H7 (cell line): ENCODE measurements at regions not wholly inside any gene's neighbourhood (a gene's known extent, or its start where the extent isn't known, plus 50 kb on each side); places are given as distances from the start of the nearest gene placed in this dataset.

Experiments used
- DNase-seq: peaks from one replicate; pipeline ENCODE4 v3.0.0; 2012
- H3K27me3 ChIP-seq: 2 replicates; pipeline ENCODE4 v1.6.0; 2011; ENCODE audit warnings: mild to moderate bottlenecking, low read length; ENCODE audit not compliant: control insufficient read depth, insufficient read depth
- H3K36me3 ChIP-seq: replicated peaks from 2 replicates; pipeline ENCODE4 v1.5.1; 2011; ENCODE audit warnings: low read length; ENCODE audit not compliant: control insufficient read depth, insufficient read depth
- H3K4me3 ChIP-seq: 2 replicates; pipeline ENCODE4 v1.5.1; 2011; ENCODE audit warnings: low read depth, mild to moderate bottlenecking, control low read depth, low read length, moderate library complexity; ENCODE audit not compliant: insufficient read depth

DNA sequence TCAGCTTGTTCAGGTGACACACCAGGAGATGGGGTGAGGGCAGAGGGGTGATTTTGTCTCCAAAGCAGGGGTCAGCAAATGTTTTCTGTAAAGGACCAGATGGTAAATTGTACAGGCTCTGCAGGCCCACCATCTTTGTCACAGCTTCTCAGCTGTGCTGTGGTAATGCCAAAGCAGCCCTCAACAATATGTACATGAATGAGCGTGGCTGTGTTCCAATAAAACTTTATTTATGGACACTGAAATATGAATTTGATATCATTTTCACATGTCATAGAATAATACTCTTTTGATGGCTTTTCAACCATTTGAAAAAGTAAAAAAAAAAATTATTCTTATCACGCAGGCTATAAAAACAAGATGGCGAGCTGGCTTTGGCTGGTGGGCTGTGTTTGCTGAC, 206.4 kb upstream of the RPL38 start:
- Histone ChIP-seq H3K27me3 (no peaks in the 10 kb centered on the region), H3K4me3 (no peak overlapping the region), H3K36me3 (no peaks in the 10 kb centered on the region)
- no peak for DNase-seq

DNA sequence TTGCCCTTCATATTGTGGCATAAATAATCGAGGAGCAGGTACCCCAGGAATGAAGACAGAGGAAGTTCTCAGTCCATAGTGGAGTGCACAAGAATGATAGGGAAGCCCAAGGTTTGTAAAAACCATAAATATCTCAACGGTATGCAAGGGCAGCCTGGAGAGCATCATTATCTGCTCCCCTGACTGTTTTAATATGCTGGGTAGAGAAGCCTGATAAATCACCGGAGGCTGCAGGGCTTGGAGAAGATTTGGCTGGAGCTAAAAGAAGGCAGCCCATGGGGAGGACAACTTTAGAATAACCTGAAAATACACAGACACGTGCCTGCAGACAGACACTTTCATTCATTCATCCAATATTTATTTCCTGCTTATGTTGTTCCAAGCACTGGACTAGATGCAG, 205.2 kb upstream of the RPL38 start:
- DNase-seq = no peak
- Histone ChIP-seq H3K27me3 (no peaks in the 10 kb centered on the region), H3K36me3 (no peaks in the 10 kb centered on the region), H3K4me3 (no peak overlapping the region)

DNA sequence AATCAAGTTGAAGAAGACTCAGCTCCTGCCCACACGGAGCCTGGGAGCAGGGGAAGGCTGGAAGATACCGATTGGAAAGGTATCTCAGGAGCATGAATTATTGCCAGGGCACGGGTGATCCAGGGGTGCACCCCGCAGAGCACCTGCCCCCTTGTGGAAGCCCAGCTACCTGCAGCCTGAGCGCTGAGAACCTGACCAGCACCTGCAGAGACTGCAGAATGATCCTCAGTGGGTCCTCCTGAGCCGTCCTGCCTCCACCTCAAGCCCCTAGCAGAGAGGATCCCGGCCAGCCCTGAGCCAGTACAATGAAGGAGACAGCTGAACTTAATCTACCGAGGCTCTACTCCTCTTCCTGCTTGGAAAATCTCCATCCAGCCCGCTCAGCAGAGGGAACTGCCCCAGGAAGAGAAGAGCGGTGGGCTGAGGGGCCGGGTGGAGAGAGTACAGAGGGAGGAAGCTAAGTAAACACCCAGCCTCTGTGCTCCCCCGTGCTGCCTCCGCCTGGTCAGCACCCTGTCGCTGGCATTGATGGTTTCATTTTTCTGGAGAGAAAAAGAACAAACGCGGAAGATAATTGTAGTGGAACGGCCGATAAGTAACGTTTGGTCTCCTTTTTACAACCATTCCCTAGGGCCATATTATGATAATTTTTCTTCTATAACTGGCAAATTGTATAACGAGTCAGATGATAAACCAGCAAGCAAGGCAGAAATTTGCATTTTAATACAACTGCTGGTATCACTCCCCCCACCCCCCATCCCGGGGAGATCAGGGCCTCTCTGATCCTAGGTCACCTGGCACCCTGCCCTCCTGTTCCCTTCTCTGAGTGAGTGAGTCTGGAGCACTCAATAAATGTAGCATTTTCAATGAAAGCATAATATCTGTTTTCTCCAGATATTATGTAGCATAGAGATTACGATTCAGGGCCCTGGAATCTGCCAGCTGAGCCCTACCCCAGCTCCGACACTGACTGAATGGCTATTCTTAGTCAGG, 204.5 kb upstream of the RPL38 start:
- Histone ChIP-seq H3K36me3 (no peaks in the 10 kb centered on the region), H3K27me3 (peaks cover under 1% of the 10 kb centered on the region; the same call in 1 of the 2 replicates), H3K4me3 (no peak overlapping the region)
- peak; percentile 91 for DNase-seq

DNA sequence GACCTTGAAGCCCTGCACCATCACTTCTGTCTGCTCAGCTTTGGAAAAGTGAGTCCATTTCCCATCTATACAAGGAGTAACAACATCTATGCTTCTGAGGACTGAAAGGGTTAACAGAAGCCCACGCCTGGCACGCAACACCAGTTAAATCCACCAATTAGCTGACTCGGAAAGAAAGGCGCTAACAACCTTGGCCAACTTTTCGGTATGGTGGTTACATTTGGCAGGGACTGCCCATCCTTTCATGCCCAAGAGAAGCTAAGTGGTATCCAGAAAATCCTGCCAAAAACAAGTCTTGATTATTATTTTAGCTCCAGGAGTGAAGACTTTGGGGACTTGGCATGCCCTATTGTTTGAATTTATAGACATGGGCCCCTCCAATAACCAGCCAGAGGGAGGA, 202.3 kb upstream of the RPL38 start:
- DNase-seq = no peak
- Histone ChIP-seq H3K27me3 (peaks cover 2% of the 10 kb centered on the region; the same call in 1 of the 2 replicates), H3K36me3 (no peaks in the 10 kb centered on the region), H3K4me3 (no peak overlapping the region)

DNA sequence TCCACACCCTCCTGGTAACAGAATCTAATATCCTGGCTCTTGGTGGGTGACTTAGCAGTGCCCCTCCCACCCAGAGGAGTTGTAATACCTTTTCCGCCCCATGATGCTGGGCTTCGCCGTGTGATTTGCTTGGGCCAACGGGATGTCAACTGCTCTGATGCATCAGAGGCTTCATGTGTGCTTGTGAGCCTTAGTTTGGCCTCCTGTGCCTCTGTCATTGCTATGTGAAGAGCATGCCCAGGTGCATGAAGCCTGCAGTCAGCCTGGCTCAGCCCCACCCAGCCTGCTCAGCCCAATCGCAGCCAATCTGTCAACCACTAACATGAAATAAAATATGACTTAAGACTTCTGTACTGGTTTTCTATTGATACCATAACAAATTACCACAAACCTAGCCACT, 201.2 kb upstream of the RPL38 start:
- no peak for DNase-seq
- Histone ChIP-seq H3K27me3 (peaks cover 2% of the 10 kb centered on the region; the same call in 1 of the 2 replicates), H3K4me3 (no peak overlapping the region), H3K36me3 (no peaks in the 10 kb centered on the region)

DNA sequence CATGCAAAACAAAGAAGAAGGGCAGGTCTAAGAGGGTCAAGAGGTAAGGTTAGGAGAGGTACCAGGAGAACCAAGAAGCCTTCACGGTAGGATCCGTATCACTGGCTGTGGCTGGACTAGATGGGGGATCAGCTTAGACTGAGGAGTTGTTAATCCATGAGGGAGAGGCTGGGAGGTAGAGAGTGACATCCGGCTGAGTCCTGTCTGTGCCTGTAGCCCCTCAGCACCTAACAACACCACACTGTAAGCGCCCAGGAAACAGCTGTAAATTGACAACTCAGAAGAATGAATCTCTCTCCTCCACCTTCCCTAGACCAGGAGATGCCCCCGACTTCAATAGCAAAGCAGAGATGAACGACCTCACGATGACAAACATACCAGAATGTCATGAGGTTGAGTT, 199.4 kb upstream of the RPL38 start:
- H3K36me3 ChIP-seq = no peaks in the 10 kb centered on the region
- no peak overlapping the region for H3K4me3 ChIP-seq
- H3K27me3 ChIP-seq = peaks cover 2% of the 10 kb centered on the region; the same call in 1 of the 2 replicates
- no peak for DNase-seq

DNA sequence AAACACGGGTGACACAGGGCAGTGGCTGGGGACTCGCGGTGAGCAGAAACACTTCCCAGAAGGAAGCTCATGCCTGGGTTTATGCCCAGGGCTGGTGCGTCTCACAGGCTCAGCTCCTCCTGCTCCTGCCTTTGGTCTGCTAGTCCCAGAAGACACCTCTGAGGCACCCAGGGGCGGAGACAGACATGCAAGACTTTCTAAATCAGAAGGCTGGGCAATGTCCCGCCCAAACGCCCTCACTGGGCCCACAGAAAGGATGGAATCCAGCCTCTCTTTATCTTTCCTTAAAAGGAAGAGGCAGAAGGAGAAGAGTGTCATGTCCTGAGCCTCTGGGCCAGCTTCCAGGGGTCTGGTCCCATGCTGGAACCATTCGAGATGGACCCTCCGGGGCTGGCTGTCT, 197.7 kb upstream of the RPL38 start:
- peaks cover 2% of the 10 kb centered on the region; the same call in 1 of the 2 replicates for H3K27me3 ChIP-seq
- no peaks in the 10 kb centered on the region for H3K36me3 ChIP-seq
- no peak overlapping the region for H3K4me3 ChIP-seq
- no peak for DNase-seq

DNA sequence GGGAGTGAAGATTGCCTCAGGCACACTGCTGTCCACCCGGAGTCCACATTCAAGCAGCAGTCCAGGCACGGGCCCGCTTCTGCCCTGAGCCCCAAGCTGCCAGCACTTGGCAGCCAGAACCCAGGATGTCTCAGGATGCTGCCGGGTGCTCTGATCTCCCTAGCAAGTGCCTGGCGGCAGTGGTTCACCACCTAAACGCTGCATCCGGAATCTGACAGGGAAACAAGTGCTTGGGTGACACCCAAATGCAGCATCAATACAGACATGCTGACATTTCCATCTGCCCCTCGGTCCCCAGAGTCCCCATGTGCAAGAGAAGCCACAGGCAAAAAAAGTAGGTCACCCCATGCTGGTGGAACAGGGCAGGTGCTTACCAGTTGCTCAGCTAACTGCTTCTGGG, 197.1 kb upstream of the RPL38 start:
- Histone ChIP-seq H3K4me3 (no peak overlapping the region), H3K27me3 (peaks cover 2% of the 10 kb centered on the region; the same call in 1 of the 2 replicates), H3K36me3 (no peaks in the 10 kb centered on the region)
- DNase-seq = no peak

DNA sequence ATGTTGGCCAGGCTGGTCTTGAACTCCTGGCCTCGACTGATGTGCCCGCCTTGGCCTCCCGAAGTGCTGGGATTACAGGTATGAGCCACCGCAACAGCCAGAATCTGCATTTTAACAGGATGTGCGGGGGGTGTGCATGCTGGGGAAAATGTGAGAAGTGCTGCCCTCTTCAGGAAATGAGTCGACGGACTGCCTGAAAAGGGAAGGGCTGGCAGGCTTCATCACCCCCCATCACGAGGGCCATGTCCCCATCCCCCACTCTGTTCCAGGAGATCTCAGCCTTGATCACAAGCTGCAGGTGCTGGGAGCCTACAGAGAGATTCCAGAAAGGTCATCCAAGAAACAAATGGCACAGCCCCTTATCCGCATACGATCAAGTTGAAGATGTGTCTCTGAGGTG, 195.3 kb upstream of the RPL38 start:
- peaks cover 2% of the 10 kb centered on the region; the same call in 1 of the 2 replicates for H3K27me3 ChIP-seq
- H3K36me3 ChIP-seq = no peaks in the 10 kb centered on the region
- no peak overlapping the region for H3K4me3 ChIP-seq
- DNase-seq = peak; percentile 91

DNA sequence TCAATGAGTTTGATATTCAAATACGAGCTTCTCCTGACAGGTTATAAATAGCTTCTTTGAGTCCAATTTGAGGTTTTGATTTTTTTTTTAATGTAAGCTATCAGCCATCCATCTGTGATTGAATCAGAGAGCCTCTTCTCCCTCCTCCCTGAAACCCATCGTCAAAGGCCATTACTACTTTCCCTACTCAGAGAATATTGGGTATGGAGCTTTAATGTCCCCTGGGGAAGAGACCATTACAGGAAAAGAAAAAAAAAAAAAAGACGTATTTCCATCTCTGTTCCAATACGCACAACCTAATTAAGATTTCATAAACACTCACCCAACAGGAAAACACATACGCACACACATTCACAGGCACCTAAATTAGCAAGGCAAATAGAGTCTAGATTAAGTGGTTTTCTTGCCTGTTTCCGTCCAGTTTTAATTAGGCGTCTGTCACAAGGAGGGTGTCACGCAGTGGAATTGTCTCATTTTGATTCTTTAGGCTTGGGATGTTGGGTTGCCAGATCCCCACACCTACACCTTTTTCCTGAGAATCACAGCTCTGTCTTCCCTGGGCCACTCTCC, 194.3 kb upstream of the RPL38 start:
- DNase-seq = no peak

DNA sequence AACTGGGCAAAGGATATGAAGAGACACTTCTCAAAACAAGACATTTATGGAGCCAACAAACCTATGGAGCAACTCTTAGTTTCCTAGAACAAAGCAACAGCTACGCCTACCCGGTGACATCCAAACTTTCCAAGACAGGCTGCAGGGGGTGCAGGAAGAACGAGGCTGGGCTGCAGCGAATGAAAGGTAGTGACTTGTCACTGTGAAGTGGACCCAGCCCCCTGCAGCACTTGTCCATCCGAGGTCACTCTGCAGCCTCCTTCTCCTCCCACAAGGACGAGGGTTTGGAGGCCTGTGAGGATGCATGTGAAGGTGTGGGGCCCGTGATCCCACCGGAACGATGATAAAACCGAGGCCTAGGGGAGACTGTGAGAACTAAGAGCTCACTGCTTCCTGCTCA, 192.6 kb upstream of the RPL38 start:
- H3K36me3 ChIP-seq = no peaks in the 10 kb centered on the region
- no peak overlapping the region for H3K4me3 ChIP-seq
- H3K27me3 ChIP-seq = no peaks in the 10 kb centered on the region; the same call in 1 of the 2 replicates
- no peak for DNase-seq

More for the DNA sequence above, 194.3 kb upstream of the RPL38 start:
- H3K27me3 ChIP-seq = no peaks in the 10 kb centered on the region; the same call in 1 of the 2 replicates
- no peaks in the 10 kb centered on the region for H3K36me3 ChIP-seq
- H3K4me3 ChIP-seq = no peak overlapping the region

DNA sequence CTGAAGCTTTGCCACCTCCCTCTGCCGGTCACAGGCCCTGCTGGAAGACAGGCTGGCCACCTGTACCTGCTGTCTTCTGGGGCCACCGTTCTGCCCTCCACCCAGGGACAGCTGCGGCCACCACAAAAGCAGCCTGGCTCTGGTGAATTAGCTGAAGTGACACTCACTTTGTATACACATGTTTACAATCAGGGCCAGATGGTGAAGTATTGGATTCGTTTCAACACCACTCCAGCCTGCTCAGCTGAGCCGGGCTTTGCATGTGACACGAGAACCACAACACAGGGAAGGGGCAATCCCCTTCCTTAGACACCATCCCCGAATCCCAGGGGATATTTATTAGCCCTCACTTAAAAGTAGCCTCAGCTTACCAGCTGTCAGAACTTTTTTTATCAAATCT, 191.5 kb upstream of the RPL38 start:
- Histone ChIP-seq H3K4me3 (no peak overlapping the region), H3K27me3 (no peaks in the 10 kb centered on the region; the same call in 1 of the 2 replicates), H3K36me3 (no peaks in the 10 kb centered on the region)
- DNase-seq = no peak

DNA sequence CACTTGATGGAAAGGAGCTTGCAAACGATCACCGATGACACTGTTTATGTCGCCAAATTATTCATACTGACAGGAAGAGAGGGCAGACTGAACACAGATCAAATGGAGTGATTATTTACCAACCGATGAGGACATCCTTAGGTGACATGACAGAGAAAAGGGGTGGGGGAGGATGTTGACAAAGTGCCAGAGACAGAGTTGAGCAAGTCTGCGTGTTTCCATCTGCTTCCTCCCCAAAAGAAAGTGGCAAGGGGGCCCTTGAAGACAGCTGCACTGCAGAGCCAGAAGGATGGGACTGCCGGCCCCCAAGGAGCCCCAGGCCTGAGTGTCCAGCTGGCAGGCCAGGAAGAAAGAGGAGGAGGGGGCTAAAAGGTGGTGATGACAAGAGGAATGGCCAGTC, 191.0 kb upstream of the RPL38 start:
- H3K27me3 ChIP-seq = no peaks in the 10 kb centered on the region; the same call in 1 of the 2 replicates
- no peak for DNase-seq
- H3K36me3 ChIP-seq = no peaks in the 10 kb centered on the region
- H3K4me3 ChIP-seq = no peak overlapping the region

DNA sequence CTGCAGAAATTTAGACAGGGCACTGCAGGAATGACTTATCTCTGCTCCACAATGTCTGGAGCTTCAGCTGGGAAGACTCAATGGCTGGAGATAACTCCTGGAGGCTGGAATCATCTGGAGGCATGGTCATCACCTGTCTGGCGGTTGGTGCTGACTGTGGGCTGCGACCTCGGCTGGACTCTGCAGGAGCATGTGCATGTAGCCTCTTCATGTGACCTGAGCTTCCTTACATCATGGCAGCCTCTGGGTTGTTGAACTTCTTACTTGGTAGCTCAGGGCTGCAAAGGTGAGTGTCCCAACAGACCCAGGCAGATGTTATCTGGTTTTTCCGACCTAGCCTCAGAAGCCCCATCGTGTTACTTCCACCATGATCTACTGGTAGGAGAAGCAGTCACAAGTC, 188.2 kb upstream of the RPL38 start:
- Histone ChIP-seq H3K36me3 (no peaks in the 10 kb centered on the region), H3K27me3 (no peaks in the 10 kb centered on the region; the same call in 1 of the 2 replicates)
- DNase-seq = no peak

DNA sequence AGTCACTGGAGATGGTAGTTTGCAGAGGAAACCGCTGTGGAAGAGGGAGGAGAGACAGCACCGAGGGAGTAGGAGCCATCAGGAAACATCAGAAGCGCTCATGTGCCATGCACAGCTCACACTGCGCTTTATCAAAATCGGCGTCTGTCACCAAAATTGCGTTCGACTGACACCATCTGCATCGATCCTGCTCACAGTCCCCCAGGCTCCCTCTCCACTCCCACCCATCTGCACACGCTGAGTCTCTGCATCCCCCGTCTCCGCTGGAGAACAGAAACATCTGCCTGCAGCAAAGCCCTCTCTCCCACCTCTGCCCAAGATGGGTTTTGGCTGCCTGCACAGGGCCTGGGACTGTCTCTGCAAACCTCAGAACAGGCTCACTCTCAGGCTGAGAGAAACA, 187.5 kb upstream of the RPL38 start:
- no peak for DNase-seq
- Histone ChIP-seq H3K4me3 (no peak overlapping the region), H3K36me3 (no peaks in the 10 kb centered on the region), H3K27me3 (no peaks in the 10 kb centered on the region; the same call in 1 of the 2 replicates)

More for the DNA sequence above, 188.2 kb upstream of the RPL38 start:
- no peak overlapping the region for H3K4me3 ChIP-seq
